Activated naive CD4-positive, alpha-beta T cell treated with anti-CD3 and anti-CD28 coated beads, Interleukin-2, amount 50 U/mL, for 72 hours (primary cell): ENCODE measurements at regions not wholly inside any gene's neighbourhood (a gene's known extent, or its start where the extent isn't known, plus 50 kb on each side); places are given as distances from the start of the nearest gene placed in this dataset.
A peak's percentile ranks its signal among the peaks of the same experiment; 100 is the strongest.

Source experiments
- ATAC-seq, 2 donors: fragments of 150-1000 bp; cut with Tn5 transposase; 2 replicates each; pipeline ENCODE4 v1.10.0; 2021; ENCODE audit warnings: mild to moderate bottlenecking in 2 of 2, moderate library complexity in 2 of 2
- DNase-seq, 2 donors: peaks; one replicate each; pipeline ENCODE4 v3.0.0; 2021 to 2022; ENCODE audit warnings: low spot score in 2 of 2
- H3K27ac Mint-ChIP-seq, 2 donors: one replicate each; pipeline ENCODE4 v1.8.0; 2022; ENCODE audit warnings: mild to moderate bottlenecking in 2 of 2, mixed read lengths in 2 of 2
- H3K36me3 Mint-ChIP-seq, 2 donors: one replicate each; pipeline ENCODE4 v1.8.0; 2022; ENCODE audit warnings: mixed read lengths in 2 of 2
- H3K9me3 Mint-ChIP-seq, 2 donors: one replicate each; pipeline ENCODE4 v1.8.0; 2022; ENCODE audit warnings: mixed read lengths in 2 of 2

DNA sequence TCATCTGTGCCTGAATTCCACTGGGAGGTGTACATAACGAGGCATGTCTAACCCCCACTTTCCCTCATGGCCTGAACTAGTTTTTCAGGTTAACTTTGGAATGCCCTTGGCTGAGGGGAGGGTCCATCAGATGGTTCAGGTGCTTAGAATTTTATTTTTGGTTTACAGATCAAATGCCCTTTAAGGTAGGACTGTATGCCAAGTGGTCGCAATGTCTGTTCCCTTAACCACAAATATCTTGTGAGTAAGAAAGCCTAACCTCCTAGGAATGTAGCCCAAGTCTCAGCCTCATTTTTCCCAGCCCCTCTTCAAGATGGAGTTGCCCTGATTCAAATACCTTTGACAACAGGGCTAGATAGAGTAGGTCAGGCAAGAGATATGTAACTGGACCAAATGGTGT lies 78.4 kb downstream of the RNASET2 start:
- Mint-ChIP-seq H3K9me3 (no peaks in the 10 kb centered on the region), H3K27ac (no peak overlapping the region), H3K36me3 (no peaks in the 10 kb centered on the region)
- no peak for ATAC-seq
- DNase-seq, result no peak

GRCh38 chr6:166877349-166877748 lies 79.0 kb downstream of the RNASET2 start:
- ATAC-seq (no peak), DNase-seq (no peak)
- H3K36me3 Mint-ChIP-seq, result no peaks in the 10 kb centered on the region
- H3K27ac Mint-ChIP-seq, result no peak overlapping the region
- no peaks in the 10 kb centered on the region for H3K9me3 Mint-ChIP-seq

- ATAC-seq (no peak), DNase-seq (no peak)
- Mint-ChIP-seq H3K27ac (no peak overlapping the region), H3K9me3 (no peaks in the 10 kb centered on the region), H3K36me3 (no peaks in the 10 kb centered on the region)
Observed at GRCh38 chr6:166872531-166873009, 83.8 kb downstream of the RNASET2 start.

DNA sequence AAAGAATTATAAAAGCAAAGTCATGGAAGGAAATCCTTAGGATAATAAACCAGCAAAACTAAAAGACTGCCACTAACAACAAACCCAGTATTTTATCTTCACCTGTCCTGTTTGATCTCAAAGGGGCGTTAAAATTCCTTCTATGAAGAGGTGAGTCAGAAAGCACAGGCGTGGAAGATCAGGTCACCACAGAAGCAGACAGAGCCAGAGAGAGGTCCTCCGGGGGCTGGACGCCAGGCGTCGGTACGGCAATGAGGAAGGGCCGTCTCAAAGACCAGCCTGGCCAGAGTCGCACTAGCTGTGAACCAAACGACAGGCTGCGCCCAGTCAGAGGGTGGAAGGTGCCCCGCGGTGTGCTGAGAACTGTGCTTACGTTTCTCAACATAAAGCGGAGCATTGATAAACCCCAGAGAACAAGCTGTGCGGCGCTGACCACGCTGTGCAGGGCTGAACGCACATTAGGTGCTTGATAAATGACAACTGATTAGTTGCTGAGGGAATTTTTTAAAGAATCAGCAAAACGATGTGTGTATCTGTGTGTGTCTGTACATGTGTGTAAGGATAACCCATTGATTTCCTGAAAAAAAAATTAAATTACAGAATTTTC lies 85.6 kb downstream of the RNASET2 start:
- DNase-seq (no peak), ATAC-seq (no peak)
- Mint-ChIP-seq H3K36me3 (no peaks in the 10 kb centered on the region), H3K9me3 (no peaks in the 10 kb centered on the region), H3K27ac (no peak overlapping the region)

DNA sequence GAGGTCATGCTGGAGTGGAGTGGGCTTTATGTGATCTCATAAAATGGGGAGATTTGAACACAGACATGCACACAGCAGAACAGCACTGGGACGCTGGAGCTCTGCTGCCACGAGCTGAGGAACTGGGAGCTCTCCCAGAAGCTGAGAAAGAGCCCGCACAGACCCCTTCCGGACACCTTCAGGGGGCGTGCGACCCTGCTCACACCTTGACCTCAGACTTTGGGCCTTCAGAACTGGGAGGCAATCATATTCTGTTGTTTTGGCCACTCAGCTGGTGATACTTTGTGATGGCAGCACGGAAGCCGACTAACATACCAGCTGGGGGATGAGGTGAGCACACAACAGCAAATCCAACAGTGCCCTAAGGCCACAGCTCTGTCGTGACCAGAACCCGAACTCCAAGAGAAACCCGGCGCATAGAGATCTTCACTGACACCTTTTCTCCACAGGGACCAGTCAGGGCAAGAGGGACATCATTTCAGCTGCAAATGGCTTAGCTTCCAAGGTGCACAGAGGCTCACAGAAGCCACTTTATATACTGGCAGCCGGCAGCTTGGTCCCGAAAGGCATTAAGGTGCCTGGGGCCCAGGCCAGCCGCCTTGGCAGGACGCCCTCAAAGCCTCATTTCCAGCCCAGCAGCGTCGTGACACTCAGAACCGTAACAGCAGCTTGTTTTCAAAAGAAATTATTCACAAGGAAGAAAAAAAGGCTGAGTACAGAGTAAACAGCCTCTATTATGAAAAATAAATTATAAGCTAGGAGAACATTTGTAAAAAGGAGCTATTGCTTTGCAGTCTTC lies 89.3 kb downstream of the RNASET2 start:
- Mint-ChIP-seq H3K27ac (peak overlapping the region; percentile 11 to 14), H3K36me3 (no peaks in the 10 kb centered on the region), H3K9me3 (no peaks in the 10 kb centered on the region)
- DNase-seq (no peak), ATAC-seq (no peak)

GRCh38 chr6:166864333-166864732 lies 92.0 kb downstream of the RNASET2 start:
- no peaks in the 10 kb centered on the region for H3K36me3 Mint-ChIP-seq
- DNase-seq (no peak), ATAC-seq (no peak)
- H3K9me3 Mint-ChIP-seq, result no peaks in the 10 kb centered on the region
- no peak overlapping the region for H3K27ac Mint-ChIP-seq

DNA sequence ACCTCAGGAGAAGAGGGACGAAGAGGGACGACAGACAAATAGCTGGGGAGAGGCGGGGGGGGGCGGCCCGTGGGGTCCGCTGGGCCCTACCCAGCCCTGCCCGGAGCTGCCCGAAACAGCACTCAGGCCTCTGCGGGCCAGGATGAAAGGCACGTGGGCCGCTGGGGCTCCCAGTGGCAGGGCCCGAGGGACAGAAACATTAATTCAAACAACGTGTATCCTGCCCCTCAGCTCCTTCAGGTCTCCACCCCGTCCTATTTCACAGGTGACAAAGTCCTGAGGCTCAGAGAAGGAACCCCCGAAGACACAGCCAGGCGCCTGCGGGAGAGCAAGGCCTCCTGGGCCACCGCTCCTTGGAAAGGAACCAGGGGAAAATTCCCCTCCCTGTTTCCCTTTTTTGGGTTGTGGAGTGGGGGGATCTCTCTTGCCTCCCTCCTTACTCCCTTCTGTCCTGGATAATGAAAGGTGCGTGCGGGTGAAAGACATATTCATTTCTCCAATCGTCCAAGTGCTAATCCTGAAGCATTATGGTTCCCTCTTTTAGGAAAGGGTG lies 93.3 kb downstream of the RNASET2 start:
- DNase-seq (no peak), ATAC-seq (peak; percentile 44 to 51)
- Mint-ChIP-seq H3K9me3 (no peaks in the 10 kb centered on the region), H3K36me3 (no peaks in the 10 kb centered on the region), H3K27ac (no peak overlapping the region)

- peak in 1 of 2 donors; percentile 14 for DNase-seq
- ATAC-seq, result peak; percentile 72 to 80
- Mint-ChIP-seq H3K27ac (peak overlapping the region in 1 of 2 donors; percentile 70), H3K36me3 (no peaks in the 10 kb centered on the region), H3K9me3 (no peaks in the 10 kb centered on the region)
Observed at GRCh38 chr6:166862287-166862977, 93.9 kb downstream of the RNASET2 start.

- ATAC-seq (no peak), DNase-seq (no peak)
- H3K9me3 Mint-ChIP-seq, result no peaks in the 10 kb centered on the region
- H3K36me3 Mint-ChIP-seq, result no peaks in the 10 kb centered on the region
- peak overlapping the region in 1 of 2 donors; percentile 70 for H3K27ac Mint-ChIP-seq
Observed at GRCh38 chr6:166861961-166862286, 94.4 kb downstream of the RNASET2 start.

GRCh38 chr6:166861304-166861703 lies 95.0 kb downstream of the RNASET2 start:
- no peak for ATAC-seq
- no peak for DNase-seq
- Mint-ChIP-seq H3K9me3 (no peaks in the 10 kb centered on the region), H3K27ac (no peak overlapping the region), H3K36me3 (no peaks in the 10 kb centered on the region)

- no peaks in the 10 kb centered on the region for H3K36me3 Mint-ChIP-seq
- ATAC-seq (no peak), DNase-seq (no peak)
- no peak overlapping the region for H3K27ac Mint-ChIP-seq
- H3K9me3 Mint-ChIP-seq, result no peaks in the 10 kb centered on the region
Observed at GRCh38 chr6:166860392-166860791, 96.0 kb downstream of the RNASET2 start.

- Mint-ChIP-seq H3K27ac (no peak overlapping the region), H3K9me3 (no peaks in the 10 kb centered on the region), H3K36me3 (no peaks in the 10 kb centered on the region)
- ATAC-seq, result no peak
- DNase-seq, result no peak
Observed at GRCh38 chr6:166855416-166855815, 100.9 kb downstream of the RNASET2 start.

DNA sequence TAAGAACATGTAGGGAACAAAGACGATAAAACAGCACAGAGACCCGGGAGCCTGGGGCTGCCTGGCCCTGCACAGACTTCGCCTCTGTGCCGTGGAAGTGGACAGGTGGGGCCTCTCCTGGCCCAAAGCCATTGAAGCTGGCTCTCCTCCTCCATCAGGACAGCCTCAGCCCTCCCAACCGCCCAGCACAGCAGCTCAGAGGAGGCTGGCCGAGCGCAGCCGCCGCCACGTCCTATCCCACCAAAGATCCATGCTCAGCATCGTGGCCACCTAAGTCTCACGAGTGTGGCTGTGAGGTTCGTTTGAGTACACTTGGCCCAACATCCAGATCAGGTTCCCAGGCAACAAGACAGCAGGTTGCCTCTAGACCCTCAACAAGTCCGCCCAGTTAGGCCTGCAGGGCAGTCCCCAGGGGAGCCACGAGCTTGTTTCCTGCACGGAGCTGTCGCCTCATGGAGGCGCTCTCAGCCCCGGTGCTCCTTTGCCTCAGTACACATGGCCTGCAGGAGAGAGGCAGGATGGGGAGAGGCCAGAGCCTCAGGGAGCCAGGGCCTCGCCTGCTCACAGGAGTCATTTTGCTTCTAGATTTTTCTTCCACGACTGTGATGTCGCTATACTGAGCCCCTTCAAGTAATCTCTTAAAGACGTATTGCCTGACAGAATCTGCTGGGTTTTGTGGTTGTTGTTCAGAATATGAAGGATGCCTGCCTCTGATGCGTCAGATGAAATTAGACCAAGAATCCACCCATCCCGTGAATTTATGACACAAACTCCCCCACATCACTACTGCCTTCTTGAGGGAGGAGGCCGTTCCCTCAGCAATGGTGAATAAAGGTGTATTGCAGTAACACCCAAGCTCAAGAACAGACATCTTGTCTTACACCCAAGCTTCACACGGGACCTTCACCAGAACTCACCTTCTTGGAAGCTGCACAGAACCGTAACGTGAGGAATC lies 102.7 kb downstream of the RNASET2 start:
- DNase-seq (no peak), ATAC-seq (no peak)
- Mint-ChIP-seq H3K9me3 (no peaks in the 10 kb centered on the region), H3K27ac (no peak overlapping the region), H3K36me3 (no peaks in the 10 kb centered on the region)

GRCh38 chr6:166852451-166852975 lies 103.8 kb downstream of the RNASET2 start:
- H3K27ac Mint-ChIP-seq, result no peak overlapping the region
- peaks cover 2% of the 10 kb centered on the region in 2 donors for H3K9me3 Mint-ChIP-seq
- H3K36me3 Mint-ChIP-seq, result peaks cover 0 to 4% of the 10 kb centered on the region in 2 donors
- ATAC-seq, result no peak
- DNase-seq, result no peak

GRCh38 chr6:166851911-166852310 lies 104.4 kb downstream of the RNASET2 start:
- peaks cover 0 to 10% of the 10 kb centered on the region in 2 donors for H3K36me3 Mint-ChIP-seq
- H3K27ac Mint-ChIP-seq, result no peak overlapping the region
- no peak for ATAC-seq
- peaks cover 8% of the 10 kb centered on the region in 2 donors for H3K9me3 Mint-ChIP-seq
- no peak for DNase-seq

DNA sequence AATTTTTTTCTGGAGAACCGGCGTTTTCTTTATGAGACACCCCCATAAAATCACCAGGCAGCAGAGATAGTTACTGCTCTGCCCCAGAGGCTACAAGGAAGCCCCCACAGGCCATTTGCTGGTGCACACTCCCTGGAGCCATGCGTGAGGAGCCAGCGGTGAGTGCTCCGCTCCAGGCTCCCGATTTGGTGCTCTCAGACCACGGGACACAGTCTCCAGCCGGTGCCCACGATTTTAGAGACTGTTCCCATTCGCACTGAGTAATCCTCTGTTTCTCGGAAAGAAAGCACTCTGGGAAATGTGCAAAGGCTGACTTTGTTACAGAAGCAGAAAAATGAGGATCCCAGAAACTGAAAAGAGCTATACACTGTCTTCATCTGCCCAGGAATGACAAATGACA lies 104.9 kb downstream of the RNASET2 start:
- peak overlapping the region in 1 of 2 donors; percentile 47 for H3K27ac Mint-ChIP-seq

More for the DNA sequence above, 104.9 kb downstream of the RNASET2 start:
- DNase-seq (no peak), ATAC-seq (no peak)
- peaks cover 8 to 13% of the 10 kb centered on the region in 2 donors for H3K9me3 Mint-ChIP-seq
- peaks cover under 1 to 15% of the 10 kb centered on the region in 2 donors for H3K36me3 Mint-ChIP-seq
